UCSD-AML1 (cell line): ENCODE measurements at regions not wholly inside any gene's neighbourhood (a gene's known extent, or its start where the extent isn't known, plus 50 kb on each side); places are given as distances from the start of the nearest gene placed in this dataset.

Experiments used
- DNase-seq: peaks from one replicate; lab custom pipeline; 2025; ENCODE audit not compliant: unreplicated experiment; lab: John Stamatoyannopoulos, UW

DNA sequence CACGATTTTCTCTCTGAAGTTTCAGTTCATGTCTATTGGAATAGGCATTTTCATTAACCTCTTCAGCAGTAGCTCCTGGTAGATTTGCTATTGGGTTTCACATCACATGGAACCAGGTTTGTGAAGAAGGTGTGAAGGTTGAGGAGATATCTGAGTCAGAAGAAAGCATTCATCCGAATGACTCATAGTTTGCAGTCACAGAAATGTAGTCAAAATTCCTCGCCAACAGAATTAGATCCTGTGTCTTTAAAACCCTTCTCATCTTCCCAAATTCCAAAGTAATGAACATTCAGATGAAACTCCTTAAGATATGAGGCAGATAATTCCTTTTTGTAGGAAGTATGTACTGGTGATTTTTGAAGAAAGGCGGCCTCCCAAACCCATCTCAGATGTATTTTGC is 125.0 kb upstream of the LARGE1 start:
- DNase-seq, result no peak

DNA sequence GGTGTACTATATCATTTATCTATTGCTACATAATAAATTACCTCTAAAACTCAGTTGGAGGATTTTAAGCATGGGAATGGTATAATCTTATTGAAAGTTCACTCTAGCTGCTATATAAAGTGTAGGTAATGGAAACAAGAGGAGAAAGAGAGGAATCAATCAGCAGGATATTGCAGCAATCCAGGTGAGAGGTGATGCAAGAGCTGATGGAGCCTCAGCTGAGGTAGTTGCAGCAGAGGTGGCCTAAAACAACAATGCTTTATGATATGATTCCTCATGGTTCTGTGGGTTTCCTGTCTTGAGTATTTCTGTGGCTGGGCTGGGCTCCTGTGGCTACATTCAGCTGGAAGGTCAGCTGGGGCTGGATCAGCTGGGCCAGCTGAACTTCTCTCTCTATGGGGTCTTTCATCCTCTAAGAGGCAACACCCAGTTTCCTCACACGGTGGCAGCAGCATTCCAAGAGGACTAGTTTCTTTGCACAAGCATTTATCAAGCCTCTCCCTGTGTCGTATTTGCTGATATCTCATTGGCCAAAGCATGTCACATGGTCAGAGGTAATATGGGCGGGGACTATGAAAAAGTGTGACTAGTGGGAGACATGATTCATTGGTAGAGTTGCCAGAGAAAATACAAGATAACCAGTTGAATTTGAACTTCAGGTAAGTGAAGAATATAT is 135.4 kb upstream of the LARGE1 start:
- DNase-seq, result peak; percentile 26

- no peak for DNase-seq
Observed at GRCh38 chr22:34057726-34058125, 137.4 kb upstream of the LARGE1 start.

GRCh38 chr22:34064696-34065095 is 144.4 kb upstream of the LARGE1 start:
- no peak for DNase-seq

DNA sequence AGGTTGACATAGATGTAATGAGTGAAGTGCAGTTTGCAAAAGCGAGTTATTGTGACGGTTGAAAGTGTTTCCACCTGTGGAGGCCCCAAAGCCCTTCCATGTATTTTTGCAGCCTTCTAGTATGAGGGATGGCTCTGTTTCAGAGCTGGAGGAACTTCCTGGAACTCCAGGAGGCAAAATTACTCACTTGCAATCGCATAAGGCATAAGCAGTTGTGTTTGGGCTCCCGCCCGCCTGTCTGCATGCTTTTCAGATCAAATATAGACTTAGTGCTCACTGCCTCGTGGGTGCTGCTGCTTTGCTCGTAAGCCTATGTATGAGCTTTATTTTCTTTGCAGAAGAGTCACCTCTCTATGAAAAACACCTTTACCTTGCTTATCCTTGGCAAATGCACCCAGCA is 146.8 kb upstream of the LARGE1 start:
- no peak for DNase-seq

GRCh38 chr22:34068001-34068400 is 147.7 kb upstream of the LARGE1 start:
- no peak for DNase-seq

DNA sequence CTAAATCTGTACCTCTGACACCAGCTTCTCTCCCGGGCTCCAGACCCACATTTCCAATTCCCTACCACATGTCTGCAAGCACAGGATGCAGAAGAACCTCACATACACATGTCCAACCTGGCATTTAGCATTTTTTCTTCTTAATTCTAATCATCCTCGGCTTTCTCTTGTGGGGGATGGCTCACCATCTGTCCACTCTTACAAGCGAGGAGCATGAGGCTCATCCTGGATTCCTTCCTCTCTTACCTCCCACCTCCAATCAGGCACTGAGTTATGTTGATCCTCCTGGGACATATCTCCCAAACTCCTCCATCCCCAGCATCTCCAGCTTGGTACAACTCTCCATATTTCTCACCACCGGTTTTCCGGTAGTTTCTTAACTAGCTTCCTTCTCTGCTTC is 149.8 kb upstream of the LARGE1 start:
- no peak for DNase-seq

DNA sequence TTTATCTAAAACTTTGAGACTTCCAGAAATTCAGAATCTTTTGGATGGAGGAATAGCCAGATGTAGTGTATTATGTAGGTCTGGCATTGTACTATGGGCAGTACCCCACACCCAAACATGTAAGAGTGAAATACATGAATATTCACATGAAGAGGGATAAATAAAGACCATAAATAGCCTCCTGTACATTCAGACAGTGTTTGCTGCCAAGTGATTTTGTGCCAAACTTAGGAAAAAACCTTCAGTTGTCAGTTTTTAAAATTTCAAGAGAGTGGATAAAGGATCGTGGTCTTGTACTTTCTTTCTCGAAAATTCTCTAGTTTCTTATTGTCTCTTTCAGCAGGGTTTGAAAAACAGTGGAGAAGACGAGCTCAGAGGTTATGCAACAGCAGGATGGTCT is 150.3 kb upstream of the LARGE1 start:
- no peak for DNase-seq

- no peak for DNase-seq
Observed at GRCh38 chr22:34072585-34072984, 152.3 kb upstream of the LARGE1 start.

DNA sequence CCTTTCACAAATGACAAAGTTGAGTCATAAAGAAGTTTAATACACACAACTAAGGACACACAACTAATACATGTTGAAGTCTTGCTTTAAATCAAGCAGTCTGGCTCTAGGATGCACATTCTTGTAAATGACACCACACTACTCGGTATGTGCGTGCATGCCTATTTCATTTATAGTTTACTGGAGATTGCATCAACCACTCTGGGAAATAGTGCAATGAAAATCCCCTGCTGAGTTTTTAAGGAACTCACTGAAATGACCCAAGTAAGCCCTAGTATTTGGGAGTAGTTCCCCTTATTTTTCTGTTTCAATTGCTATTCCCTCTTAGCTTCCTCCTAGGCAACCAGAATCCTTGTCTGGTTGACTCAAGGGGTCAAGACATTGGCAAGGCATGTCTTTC is 160.2 kb upstream of the LARGE1 start:
- no peak for DNase-seq

- no peak for DNase-seq
Observed at GRCh38 chr22:34096770-34097169, 176.5 kb upstream of the LARGE1 start.

- no peak for DNase-seq
Observed at GRCh38 chr22:34099278-34099677, 179.0 kb upstream of the LARGE1 start.

DNA sequence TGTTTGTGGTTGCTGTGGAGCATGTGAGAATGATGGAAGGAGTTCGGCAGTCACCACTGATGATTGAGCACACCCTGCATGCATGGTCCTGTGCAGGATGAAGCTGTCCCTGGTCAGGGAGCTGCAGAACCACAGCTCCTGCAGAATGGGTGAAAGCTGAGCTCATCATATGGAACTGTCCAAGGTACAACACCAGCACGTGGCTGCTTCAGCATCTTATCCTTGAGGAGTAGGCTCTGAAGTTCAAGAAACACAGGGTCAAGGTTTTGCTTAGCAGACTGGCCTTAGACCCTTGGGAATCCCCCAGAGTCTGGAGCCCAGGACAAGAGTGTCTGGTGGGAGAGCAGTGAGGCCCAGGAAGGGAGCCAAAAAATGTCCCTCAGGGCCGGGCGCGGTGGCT is 182.4 kb upstream of the LARGE1 start:
- no peak for DNase-seq

DNA sequence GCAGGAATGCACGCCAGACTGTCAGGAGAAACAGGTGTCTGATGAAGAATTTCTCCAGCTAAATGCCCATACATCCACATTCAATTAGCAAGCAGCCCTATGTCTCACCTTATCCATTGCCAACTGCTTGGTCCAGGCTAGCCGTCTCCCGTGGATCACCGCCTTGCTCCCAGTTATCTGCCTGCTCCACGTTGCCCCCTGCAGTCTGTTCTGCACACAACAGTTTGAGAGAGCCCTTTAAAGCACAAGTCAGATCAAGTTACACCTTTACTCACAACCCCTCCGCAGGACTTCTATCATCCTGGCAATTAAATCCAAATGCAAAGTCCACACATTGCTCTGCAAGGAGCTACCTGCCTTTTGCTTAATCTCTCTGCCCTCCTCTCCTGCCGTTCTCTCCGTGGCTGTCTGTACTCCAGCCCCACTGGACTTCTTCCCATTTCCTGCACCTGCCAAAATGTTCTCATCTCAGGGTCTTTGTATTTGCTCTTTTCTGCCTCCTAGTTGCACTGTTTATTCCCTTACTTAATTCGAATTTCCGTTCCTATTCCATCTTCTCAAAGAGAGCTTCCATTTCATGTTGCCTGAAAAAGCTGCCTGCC is 185.3 kb upstream of the LARGE1 start:
- DNase-seq, result peak; percentile 20

DNA sequence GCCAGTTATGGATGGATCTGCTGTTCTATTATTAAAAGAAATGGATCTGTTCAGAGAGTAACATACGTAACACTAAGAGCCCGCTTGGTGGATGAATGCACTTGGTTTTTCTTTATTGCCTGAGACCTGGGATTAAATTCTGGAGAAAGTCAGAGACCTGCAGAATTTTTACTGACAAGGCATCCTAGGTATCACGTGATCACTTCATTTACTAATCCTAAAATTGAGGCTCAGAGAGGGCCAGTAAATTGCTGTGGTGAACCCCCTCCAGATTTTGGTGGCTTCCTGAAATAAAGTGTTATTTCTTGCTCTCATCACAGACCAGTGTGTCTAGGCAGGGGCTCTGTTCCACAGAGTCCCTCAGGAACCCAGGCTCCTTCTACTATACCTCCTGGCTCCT is 187.9 kb upstream of the LARGE1 start:
- no peak for DNase-seq

DNA sequence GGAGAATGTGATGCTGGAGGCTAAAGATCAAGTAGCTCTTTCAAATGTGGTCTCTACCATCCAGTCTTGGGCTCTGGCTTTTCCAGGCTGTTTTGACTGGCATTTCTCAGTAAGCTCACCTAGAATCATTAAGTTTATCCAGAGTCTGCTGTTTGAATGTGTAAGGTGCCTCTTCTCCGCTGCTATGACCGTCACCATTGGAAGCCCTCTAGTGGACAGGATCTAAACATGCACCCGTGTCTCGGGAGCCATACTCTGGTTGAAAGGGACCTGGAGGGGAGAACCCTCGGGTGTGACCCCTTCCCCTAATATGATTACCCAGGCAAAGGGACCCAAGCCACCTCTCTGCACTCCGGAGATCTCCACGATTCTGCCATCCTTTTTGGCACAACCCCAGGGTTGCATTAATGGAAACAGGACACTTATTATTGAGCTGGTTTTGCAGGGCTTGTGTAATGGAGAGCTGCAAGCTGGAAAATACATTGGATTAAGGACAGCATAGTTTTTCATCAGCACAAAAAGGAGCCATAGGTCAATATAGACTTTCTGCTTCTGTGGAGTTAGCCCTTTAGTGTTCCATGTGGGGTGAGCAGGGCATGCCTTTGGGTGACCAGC is 191.0 kb upstream of the LARGE1 start:
- peak; percentile 16 for DNase-seq

DNA sequence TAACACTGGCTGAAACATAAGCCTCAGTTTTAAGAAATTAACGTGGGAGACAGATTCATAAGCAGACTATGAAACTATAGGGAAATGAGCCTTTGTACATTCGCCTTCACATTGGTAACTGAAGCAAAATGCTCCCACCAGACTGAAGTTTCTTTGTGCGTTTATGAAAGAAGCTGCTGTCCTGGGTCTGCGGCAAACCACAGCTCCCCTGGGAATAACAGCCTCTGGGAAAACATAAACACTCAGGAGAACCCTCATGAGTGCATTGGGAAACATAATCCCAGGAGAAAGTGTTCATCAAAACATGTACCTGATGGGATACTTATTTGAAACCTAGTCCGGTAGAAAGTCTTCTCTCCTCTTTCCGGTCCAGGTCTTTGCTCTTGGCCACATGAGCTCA is 193.1 kb upstream of the LARGE1 start:
- no peak for DNase-seq

DNA sequence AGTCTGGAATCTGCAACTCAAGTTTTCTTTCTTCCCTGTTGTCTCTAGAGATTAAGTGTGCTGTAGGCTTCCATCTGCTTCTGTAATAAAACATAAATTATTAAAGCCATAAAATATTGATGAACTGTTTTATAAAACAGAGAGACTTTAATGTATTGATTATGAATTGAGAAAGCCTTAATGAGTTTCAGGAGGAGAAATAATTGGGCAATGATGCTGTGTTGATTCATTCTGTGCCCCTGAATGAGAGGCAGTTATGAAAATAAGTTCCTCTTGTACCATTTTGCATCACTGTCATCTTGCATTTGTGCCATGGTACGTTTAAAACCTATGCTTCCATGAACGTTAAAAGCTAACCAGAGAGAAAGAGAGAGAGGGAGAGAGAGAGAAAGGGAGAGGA is 194.1 kb upstream of the LARGE1 start:
- no peak for DNase-seq

GRCh38 chr22:34115722-34116121 is 195.4 kb upstream of the LARGE1 start:
- no peak for DNase-seq

DNA sequence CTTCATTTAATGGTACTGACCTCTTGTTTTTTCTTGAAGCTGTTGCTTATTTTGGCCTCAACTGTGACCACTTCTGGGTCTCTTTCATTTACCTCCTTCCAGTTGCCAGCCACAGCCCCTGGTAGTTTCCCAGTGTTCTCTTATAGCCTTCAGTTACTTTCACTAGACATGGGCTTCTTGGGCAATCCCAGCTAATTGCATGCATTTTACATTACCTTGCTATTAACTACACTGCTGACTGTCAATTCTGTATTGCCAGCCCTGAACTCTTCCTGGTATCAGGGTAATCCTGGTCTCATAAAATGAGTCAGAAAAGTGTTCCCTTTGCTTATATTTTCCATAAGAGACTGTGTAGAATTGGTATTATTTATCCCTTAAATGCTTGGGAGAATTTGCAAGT is 195.8 kb upstream of the LARGE1 start:
- DNase-seq, result no peak

GRCh38 chr22:34122042-34122441 is 201.8 kb upstream of the LARGE1 start:
- DNase-seq, result no peak

DNA sequence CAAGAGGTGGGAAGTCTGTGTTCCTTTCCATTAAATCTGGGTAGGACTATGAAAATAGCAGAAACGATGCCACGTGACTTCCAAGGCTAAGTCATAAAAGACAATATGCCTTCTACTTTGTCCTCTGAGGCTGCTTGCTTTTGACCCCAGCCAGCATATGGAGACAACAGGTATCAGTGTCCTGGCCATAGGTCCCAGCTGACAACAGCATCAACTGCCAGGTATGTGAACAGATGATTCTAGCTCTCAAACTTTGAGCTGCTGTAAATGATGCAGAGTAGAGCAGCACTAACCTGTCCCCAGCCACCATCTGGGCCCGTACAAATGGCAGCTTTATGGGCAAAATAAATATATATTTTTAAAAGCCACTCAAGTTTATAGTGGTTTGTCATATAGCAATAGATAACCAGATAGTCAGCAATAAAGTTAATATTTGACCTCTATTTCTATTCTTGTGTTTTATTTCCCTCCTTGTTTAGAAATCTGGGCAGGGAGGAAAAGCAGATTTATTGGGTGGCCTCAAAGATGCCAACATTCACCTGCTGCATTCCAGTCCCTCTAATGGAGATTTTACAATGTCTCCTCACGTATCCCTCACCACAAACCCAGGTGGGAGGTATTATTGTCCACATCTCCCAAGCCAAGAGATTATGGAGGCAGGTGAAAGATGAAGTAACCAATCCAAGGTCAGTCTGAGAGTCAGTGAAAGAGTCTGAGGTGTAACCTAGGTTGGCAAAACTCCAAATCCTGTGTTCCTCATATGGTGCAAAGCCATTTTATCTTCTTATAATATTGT is 209.6 kb upstream of the LARGE1 start:
- no peak for DNase-seq
